Endothelial cell (in vitro differentiated cells): ENCODE measurements at regions not wholly inside any gene's neighbourhood (a gene's known extent, or its start where the extent isn't known, plus 50 kb on each side); places are given as distances from the start of the nearest gene placed in this dataset.

Experiments used
- DNase-seq: peaks from one replicate; pipeline ENCODE4 v3.0.0; 2021; ENCODE audit warnings: low spot score
- H3K27ac Mint-ChIP-seq: one replicate; pipeline ENCODE4 v1.8.0; 2021; ENCODE audit warnings: mixed read lengths, inconsistent platforms; ENCODE audit not compliant: unreplicated experiment
- H3K27me3 Mint-ChIP-seq: one replicate; pipeline ENCODE4 v1.8.0; 2021; ENCODE audit warnings: mild to moderate bottlenecking, moderate library complexity, mixed read lengths, inconsistent platforms; ENCODE audit not compliant: unreplicated experiment
- H3K36me3 Mint-ChIP-seq: one replicate; pipeline ENCODE4 v1.8.0; 2021; ENCODE audit warnings: mild to moderate bottlenecking, low read depth, mixed read lengths, inconsistent platforms; ENCODE audit not compliant: unreplicated experiment
- H3K4me1 Mint-ChIP-seq: one replicate; pipeline ENCODE4 v1.8.0; 2021; ENCODE audit warnings: mild to moderate bottlenecking, mixed read lengths, inconsistent platforms; ENCODE audit not compliant: unreplicated experiment
- H3K4me3 Mint-ChIP-seq: one replicate; pipeline ENCODE4 v1.8.0; 2021; ENCODE audit warnings: mild to moderate bottlenecking, mixed read lengths, inconsistent platforms; ENCODE audit not compliant: unreplicated experiment
- H3K9me3 Mint-ChIP-seq: one replicate; pipeline ENCODE4 v1.8.0; 2021; ENCODE audit warnings: mixed read lengths, inconsistent platforms; ENCODE audit not compliant: unreplicated experiment
- TF ChIP-seq, protein P1 (sequence below): fragments of 200-600 bp; sonication (generic); IDR thresholded peaks from one replicate; pipeline ENCODE4 v1.5.0; 2021; ENCODE audit warnings: antibody characterized with exemption; ENCODE audit not compliant: unreplicated experiment

- TF ChIP-seq, protein P1, sequence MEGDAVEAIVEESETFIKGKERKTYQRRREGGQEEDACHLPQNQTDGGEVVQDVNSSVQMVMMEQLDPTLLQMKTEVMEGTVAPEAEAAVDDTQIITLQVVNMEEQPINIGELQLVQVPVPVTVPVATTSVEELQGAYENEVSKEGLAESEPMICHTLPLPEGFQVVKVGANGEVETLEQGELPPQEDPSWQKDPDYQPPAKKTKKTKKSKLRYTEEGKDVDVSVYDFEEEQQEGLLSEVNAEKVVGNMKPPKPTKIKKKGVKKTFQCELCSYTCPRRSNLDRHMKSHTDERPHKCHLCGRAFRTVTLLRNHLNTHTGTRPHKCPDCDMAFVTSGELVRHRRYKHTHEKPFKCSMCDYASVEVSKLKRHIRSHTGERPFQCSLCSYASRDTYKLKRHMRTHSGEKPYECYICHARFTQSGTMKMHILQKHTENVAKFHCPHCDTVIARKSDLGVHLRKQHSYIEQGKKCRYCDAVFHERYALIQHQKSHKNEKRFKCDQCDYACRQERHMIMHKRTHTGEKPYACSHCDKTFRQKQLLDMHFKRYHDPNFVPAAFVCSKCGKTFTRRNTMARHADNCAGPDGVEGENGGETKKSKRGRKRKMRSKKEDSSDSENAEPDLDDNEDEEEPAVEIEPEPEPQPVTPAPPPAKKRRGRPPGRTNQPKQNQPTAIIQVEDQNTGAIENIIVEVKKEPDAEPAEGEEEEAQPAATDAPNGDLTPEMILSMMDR = no peak
- Mint-ChIP-seq H3K4me1 (no peaks in the 10 kb centered on the region), H3K27ac (no peak overlapping the region), H3K27me3 (peaks cover 2% of the 10 kb centered on the region), H3K36me3 (no peaks in the 10 kb centered on the region), H3K4me3 (no peak overlapping the region), H3K9me3 (no peaks in the 10 kb centered on the region)
- DNase-seq = no peak
These were observed 1769.0 kb upstream of the PCDH20 start for GRCh38 chr13:63184693-63185092.

- Mint-ChIP-seq H3K9me3 (no peaks in the 10 kb centered on the region), H3K27ac (no peak overlapping the region), H3K4me1 (peaks cover 4% of the 10 kb centered on the region)
These were observed 1759.9 kb upstream of the PCDH20 start for GRCh38 chr13:63175536-63175935.

GRCh38 chr13:63167699-63168337 is 1752.2 kb upstream of the PCDH20 start:
- Mint-ChIP-seq H3K27ac (no peak overlapping the region), H3K4me1 (peaks cover 3% of the 10 kb centered on the region), H3K27me3 (no peaks in the 10 kb centered on the region), H3K36me3 (no peaks in the 10 kb centered on the region), H3K4me3 (no peak overlapping the region), H3K9me3 (no peaks in the 10 kb centered on the region)
- TF ChIP-seq, protein P1 = no peak
- DNase-seq = no peak

More at GRCh38 chr13:63175536-63175935, 1759.9 kb upstream of the PCDH20 start:
- Mint-ChIP-seq H3K27me3 (no peaks in the 10 kb centered on the region), H3K4me3 (no peak overlapping the region), H3K36me3 (no peaks in the 10 kb centered on the region)
- DNase-seq = no peak
- TF ChIP-seq, protein P1 = no peak

GRCh38 chr13:63166345-63166744 is 1750.7 kb upstream of the PCDH20 start:
- no peaks in the 10 kb centered on the region for H3K36me3 Mint-ChIP-seq
- no peak overlapping the region for H3K4me3 Mint-ChIP-seq
- H3K9me3 Mint-ChIP-seq = no peaks in the 10 kb centered on the region
- no peaks in the 10 kb centered on the region for H3K27me3 Mint-ChIP-seq
- DNase-seq = no peak
- H3K4me1 Mint-ChIP-seq = no peaks in the 10 kb centered on the region
- TF ChIP-seq, protein P1 = no peak
- H3K27ac Mint-ChIP-seq = no peak overlapping the region

GRCh38 chr13:63163903-63164302 is 1748.3 kb upstream of the PCDH20 start:
- TF ChIP-seq, protein P1 = no peak
- Mint-ChIP-seq H3K27me3 (no peaks in the 10 kb centered on the region), H3K4me3 (no peak overlapping the region), H3K4me1 (no peaks in the 10 kb centered on the region), H3K27ac (no peak overlapping the region), H3K36me3 (no peaks in the 10 kb centered on the region), H3K9me3 (no peaks in the 10 kb centered on the region)
- no peak for DNase-seq
